Keratinocyte (primary cell): ENCODE measurements at regions not wholly inside any gene's neighbourhood (a gene's known extent, or its start where the extent isn't known, plus 50 kb on each side); places are given as distances from the start of the nearest gene placed in this dataset.

Source experiments
- DNase-seq: peaks from one replicate; pipeline ENCODE4 v3.0.0-alpha.2; 2011; ENCODE audit warnings: low read depth, missing footprints, low spot score
- FAIRE-seq: peaks from 2 replicates; lab custom pipeline; 2011; peaks lifted over from hg19 to GRCh38; lab: Jason Lieb, UNC
- H2AFZ ChIP-seq: 2 replicates; pipeline ENCODE4 v1.6.0; 2012; ENCODE audit warnings: low read length, control low read depth, inconsistent platforms; ENCODE audit not compliant: control insufficient read depth
- H3K27ac ChIP-seq: 2 replicates; pipeline ENCODE4 v1.5.1; 2011; ENCODE audit warnings: low read length; ENCODE audit not compliant: control insufficient read depth, insufficient read depth
- H3K27me3 ChIP-seq: 3 replicates; pipeline ENCODE4 v1.6.0; 2011; ENCODE audit warnings: low read length; ENCODE audit not compliant: control insufficient read depth, insufficient read depth; ENCODE audit errors: extremely low read depth
- H3K36me3 ChIP-seq, 2 experiments: 2 replicates in 1 of 2; 3 replicates in 1 of 2; pipeline ENCODE4 v1.5.1; 2011; ENCODE audit warnings: low read length in 2 of 2, mild to moderate bottlenecking in 1 of 2; ENCODE audit not compliant: control insufficient read depth in 2 of 2, insufficient read depth in 2 of 2; ENCODE audit errors: extremely low read depth in 1 of 2
- H3K4me1 ChIP-seq: 3 replicates; pipeline ENCODE4 v1.5.1; 2011; ENCODE audit warnings: low read length; ENCODE audit not compliant: control insufficient read depth, insufficient read depth; ENCODE audit errors: extremely low read depth
- H3K4me2 ChIP-seq: 3 replicates; pipeline ENCODE4 v1.6.0; 2011; ENCODE audit warnings: low read depth, low read length; ENCODE audit not compliant: control insufficient read depth, insufficient read depth; ENCODE audit errors: extremely low read depth
- H3K4me3 ChIP-seq, 3 experiments: fragments of 200-600 bp in 1 of 3; sonication (generic) in 1 of 3; 2 replicates in 2 of 3; 3 replicates in 1 of 3; pipeline ENCODE4 v1.5.1; 2011 to 2016; ENCODE audit warnings: low read length in 3 of 3, mild to moderate bottlenecking in 3 of 3, control low read depth in 2 of 3, inconsistent platforms in 1 of 3, low read depth in 1 of 3, mixed read lengths in 1 of 3, mixed run types in 1 of 3, moderate library complexity in 1 of 3; ENCODE audit not compliant: control insufficient read depth in 2 of 3, insufficient read depth in 2 of 3; ENCODE audit errors: extremely low read depth in 1 of 3
- H3K79me2 ChIP-seq: 2 replicates; pipeline ENCODE4 v1.6.0; 2012; ENCODE audit warnings: low read length; ENCODE audit not compliant: control insufficient read depth, insufficient read depth
- H3K9ac ChIP-seq: 3 replicates; pipeline ENCODE4 v1.6.0; 2011; ENCODE audit warnings: low read length; ENCODE audit not compliant: control insufficient read depth, insufficient read depth; ENCODE audit errors: extremely low read depth
- H3K9me1 ChIP-seq: 3 replicates; pipeline ENCODE4 v1.6.0; 2011; ENCODE audit warnings: low read length; ENCODE audit not compliant: control insufficient read depth, insufficient read depth; ENCODE audit errors: extremely low read depth
- H3K9me3 ChIP-seq: 2 replicates; pipeline ENCODE4 v1.5.1; 2012; ENCODE audit warnings: low read depth, low read length; ENCODE audit not compliant: control insufficient read depth
- H4K20me1 ChIP-seq: 3 replicates; pipeline ENCODE4 v1.6.0; 2011; ENCODE audit warnings: low read length; ENCODE audit not compliant: control insufficient read depth, insufficient read depth; ENCODE audit errors: extremely low read depth
- EZH2 ChIP-seq: IDR thresholded peaks from one replicate; pipeline ENCODE4 v1.6.1; 2012; ENCODE audit warnings: inconsistent platforms, mild to moderate bottlenecking, low read length, moderate library complexity
- dilution Hi-C: fragments of 300-500 bp; cut with MboI; formaldehyde crosslinking; loops from one replicate; pipeline ENCODE4 v1.7.0; 2020; ENCODE audit warnings: low sequenced_read_pairs; ENCODE audit not compliant: extremely low pct_ligation_motif_present
- TF ChIP-seq, protein P1 (sequence below), 3 experiments: IDR thresholded peaks in 1 of 3; conservative IDR thresholded peaks in 1 of 3; optimal IDR thresholded peaks in 1 of 3; 2 replicates in 2 of 3; 3 replicates in 1 of 3; pipeline versions ENCODE3 to v1.5.1; 2011; ENCODE audit warnings: low read length in 3 of 3, mild to moderate bottlenecking in 3 of 3, moderate library complexity in 2 of 3, control low read depth in 1 of 3, inconsistent platforms in 1 of 3; ENCODE audit not compliant: insufficient read depth in 2 of 3; ENCODE audit errors: extremely low read depth in 1 of 3

DNA sequence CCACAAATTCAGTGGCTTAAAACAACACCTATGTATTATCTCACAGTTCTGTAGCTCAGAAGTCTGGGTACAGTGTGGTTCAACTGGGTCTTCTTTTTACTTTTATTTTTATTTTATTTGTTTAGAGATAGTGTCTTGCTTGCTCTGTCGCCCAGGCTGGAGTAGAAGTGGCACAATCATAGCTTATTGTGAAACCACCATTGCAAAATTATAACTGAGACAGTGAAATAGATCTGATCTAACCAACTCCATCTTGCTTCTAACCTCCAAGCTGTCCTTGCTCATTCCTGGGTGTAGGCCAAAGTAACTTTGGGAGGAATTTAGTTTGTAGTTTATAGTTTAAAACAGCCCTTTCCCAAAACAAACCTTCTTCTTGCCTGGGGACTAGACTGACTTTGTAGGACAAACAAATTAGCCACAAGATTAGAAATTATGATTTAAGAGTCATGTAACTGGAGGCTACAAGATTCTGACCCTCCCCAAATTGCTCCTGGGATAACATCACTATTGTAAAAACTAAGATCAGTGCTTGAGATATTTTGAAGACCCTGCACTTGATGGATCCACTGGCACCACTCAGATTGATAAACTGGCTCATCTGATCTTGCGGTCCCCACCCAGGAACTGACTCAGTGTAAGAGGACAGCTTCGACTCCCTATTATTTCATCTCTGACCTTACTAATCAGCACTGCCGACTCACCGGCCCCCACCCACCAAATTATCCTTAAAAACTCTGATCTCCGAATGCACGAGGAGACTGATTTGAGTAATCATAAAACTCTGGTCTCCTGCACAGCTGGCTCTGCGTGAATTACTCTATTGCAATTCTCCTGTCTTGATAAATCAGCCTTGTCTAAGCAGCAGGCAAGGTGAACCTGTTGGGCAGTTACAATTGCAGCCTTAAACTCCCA, 193.4 kb upstream of the CDYL start:
- Histone ChIP-seq H3K4me2 (peak overlapping the region; percentile 11), H3K9ac (no peak overlapping the region), H3K9me1 (no peaks in the 10 kb centered on the region), H2AFZ (no peak overlapping the region), H4K20me1 (no peaks in the 10 kb centered on the region), H3K27ac (no peak overlapping the region), H3K36me3 (no peaks in the 10 kb centered on the region), H3K27me3 (no peaks in the 10 kb centered on the region), H3K4me1 (peaks cover 32% of the 10 kb centered on the region), H3K79me2 (no peaks in the 10 kb centered on the region), H3K9me3 (no peaks in the 10 kb centered on the region), H3K4me3 (no peak overlapping the region)
- FAIRE-seq (no peak), DNase-seq (no peak)
- dilution Hi-C loops: no loop called here
- TF ChIP-seq, protein P1, sequence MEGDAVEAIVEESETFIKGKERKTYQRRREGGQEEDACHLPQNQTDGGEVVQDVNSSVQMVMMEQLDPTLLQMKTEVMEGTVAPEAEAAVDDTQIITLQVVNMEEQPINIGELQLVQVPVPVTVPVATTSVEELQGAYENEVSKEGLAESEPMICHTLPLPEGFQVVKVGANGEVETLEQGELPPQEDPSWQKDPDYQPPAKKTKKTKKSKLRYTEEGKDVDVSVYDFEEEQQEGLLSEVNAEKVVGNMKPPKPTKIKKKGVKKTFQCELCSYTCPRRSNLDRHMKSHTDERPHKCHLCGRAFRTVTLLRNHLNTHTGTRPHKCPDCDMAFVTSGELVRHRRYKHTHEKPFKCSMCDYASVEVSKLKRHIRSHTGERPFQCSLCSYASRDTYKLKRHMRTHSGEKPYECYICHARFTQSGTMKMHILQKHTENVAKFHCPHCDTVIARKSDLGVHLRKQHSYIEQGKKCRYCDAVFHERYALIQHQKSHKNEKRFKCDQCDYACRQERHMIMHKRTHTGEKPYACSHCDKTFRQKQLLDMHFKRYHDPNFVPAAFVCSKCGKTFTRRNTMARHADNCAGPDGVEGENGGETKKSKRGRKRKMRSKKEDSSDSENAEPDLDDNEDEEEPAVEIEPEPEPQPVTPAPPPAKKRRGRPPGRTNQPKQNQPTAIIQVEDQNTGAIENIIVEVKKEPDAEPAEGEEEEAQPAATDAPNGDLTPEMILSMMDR (optimal IDR thresholded peaks at IDR 0.05 in 1 of 3, IDR thresholded peaks at IDR 0.05 in 1 of 3, conservative IDR thresholded peaks at IDR 0.05 in 1 of 3; ENCODE audit: extremely low read depth in 1 of 3, insufficient read depth in 2 of 3, low read length in 3 of 3): no peak
- no peak for TF ChIP-seq EZH2

DNA sequence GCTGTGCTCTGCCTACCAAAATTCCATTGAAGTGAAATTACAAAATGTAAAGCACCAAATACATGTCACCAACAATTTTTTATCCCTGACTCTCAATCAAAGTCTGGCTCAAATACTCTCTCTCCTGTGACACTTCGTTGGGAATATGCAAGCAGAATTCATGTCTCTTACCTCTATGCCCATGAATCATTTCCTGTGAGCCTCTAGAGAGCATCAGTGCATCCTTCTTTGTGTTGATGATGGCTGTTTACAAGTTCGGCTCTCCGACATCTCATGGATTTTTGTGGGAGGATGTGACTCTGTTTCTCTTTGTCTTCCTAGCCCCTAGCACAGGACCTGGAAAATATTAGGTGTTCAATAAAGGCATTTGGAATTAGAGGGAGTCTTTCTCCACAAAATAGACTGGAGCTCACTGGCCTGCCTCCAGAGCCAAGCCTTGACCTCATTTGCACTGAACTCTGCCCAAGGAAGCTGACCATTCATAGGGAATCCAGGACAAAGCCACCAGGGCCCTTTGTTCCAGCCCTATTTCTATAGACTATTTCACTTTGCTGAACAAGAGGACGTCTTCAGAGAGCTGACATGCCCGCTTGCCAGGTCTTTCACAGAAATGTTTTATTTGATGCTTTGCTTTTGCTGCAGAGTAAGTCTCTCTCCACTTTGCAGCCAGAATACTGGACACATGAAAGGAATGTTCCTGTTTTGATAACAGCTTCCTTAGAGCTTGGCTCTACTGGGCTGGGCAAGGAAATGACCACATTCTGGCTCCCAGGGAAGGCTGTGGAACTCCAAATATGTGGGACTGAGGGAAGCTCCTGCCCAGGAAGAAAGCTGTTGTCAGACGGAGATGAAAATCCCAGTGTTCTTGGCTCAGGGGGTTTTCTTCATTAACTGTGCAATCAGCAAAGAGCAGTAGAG, 194.5 kb upstream of the CDYL start:
- peak; percentile 83 for FAIRE-seq
- Histone ChIP-seq H2AFZ (no peak overlapping the region), H3K79me2 (no peaks in the 10 kb centered on the region), H3K4me1 (peaks cover 30% of the 10 kb centered on the region), H3K4me2 (peak overlapping the region; percentile 11), H4K20me1 (no peaks in the 10 kb centered on the region), H3K9ac (no peak overlapping the region), H3K36me3 (no peaks in the 10 kb centered on the region), H3K9me1 (no peaks in the 10 kb centered on the region), H3K27me3 (no peaks in the 10 kb centered on the region), H3K27ac (no peak overlapping the region), H3K4me3 (no peak overlapping the region), H3K9me3 (no peaks in the 10 kb centered on the region)
- TF ChIP-seq, protein P1 (optimal IDR thresholded peaks at IDR 0.05 in 1 of 3, IDR thresholded peaks at IDR 0.05 in 1 of 3, conservative IDR thresholded peaks at IDR 0.05 in 1 of 3; ENCODE audit: extremely low read depth in 1 of 3, insufficient read depth in 2 of 3, low read length in 3 of 3): no peak
- no peak for TF ChIP-seq EZH2
- DNase-seq: no peak
- dilution Hi-C loops: no loop called here
